Activated CD8-positive, alpha-beta memory T cell treated with anti-CD3 and anti-CD28 coated beads, Interleukin-2, amount 10 ng/mL, durations not matched to agents 7 days and 5 days (primary cell): ENCODE measurements at regions not wholly inside any gene's neighbourhood (a gene's known extent, or its start where the extent isn't known, plus 50 kb on each side); places are given as distances from the start of the nearest gene placed in this dataset.

ENCODE experiments used
- ATAC-seq: fragments of 150-1000 bp; cut with Tn5 transposase; one replicate; pipeline ENCODE4 v1.10.0; 2021; ENCODE audit warnings: moderate library complexity
- CTCF ChIA-PET: fragments of 350-600 bp; sonication (Branson Sonifier 250); formaldehyde crosslinking; loops from one replicate; lab custom pipeline; 2021; ENCODE audit warnings: antibody characterized with exemption; lab: Charles Lee
- DNase-seq: peaks from one replicate; pipeline ENCODE4 v3.0.0-alpha.2; 2020
- H3K27ac Mint-ChIP-seq: one replicate; pipeline ENCODE4 v1.8.0; 2021; ENCODE audit warnings: mild to moderate bottlenecking, mixed read lengths
- H3K27me3 Mint-ChIP-seq: one replicate; pipeline ENCODE4 v1.8.0; 2021; ENCODE audit warnings: mixed read lengths
- H3K36me3 Mint-ChIP-seq: one replicate; pipeline ENCODE4 v1.8.0; 2021; ENCODE audit warnings: mild to moderate bottlenecking, mixed read lengths
- H3K4me1 Mint-ChIP-seq: one replicate; pipeline ENCODE4 v1.8.0; 2021; ENCODE audit warnings: mixed read lengths
- H3K4me3 Mint-ChIP-seq: one replicate; pipeline ENCODE4 v1.8.0; 2021; ENCODE audit warnings: mild to moderate bottlenecking, moderate library complexity, mixed read lengths
- H3K9me3 Mint-ChIP-seq: one replicate; pipeline ENCODE4 v1.8.0; 2022; ENCODE audit warnings: low read depth, mixed read lengths

GRCh38 chr6:125679128-125679527 lies 70.3 kb upstream of the HEY2 start:
- no peak for ATAC-seq
- Mint-ChIP-seq H3K27me3 (peaks cover 37% of the 10 kb centered on the region), H3K36me3 (no peaks in the 10 kb centered on the region), H3K27ac (no peak overlapping the region), H3K4me3 (no peak overlapping the region), H3K9me3 (no peaks in the 10 kb centered on the region), H3K4me1 (no peaks in the 10 kb centered on the region)
- CTCF ChIA-PET: interaction anchor here (0.7 kb wide), 1 partner anchor 17 kb away, joined by 3 read pairs; no protein-coding TSS in a partner anchor
- DNase-seq: no peak

GRCh38 chr6:125679651-125680050 lies 69.8 kb upstream of the HEY2 start:
- CTCF ChIA-PET: no interaction called here
- ATAC-seq: no peak
- no peaks in the 10 kb centered on the region for H3K9me3 Mint-ChIP-seq
- H3K27ac Mint-ChIP-seq: no peak overlapping the region
- no peak for DNase-seq
- no peaks in the 10 kb centered on the region for H3K36me3 Mint-ChIP-seq
- no peak overlapping the region for H3K4me3 Mint-ChIP-seq
- peaks cover 34% of the 10 kb centered on the region for H3K27me3 Mint-ChIP-seq
- H3K4me1 Mint-ChIP-seq: no peaks in the 10 kb centered on the region

GRCh38 chr6:125682939-125683338 lies 66.5 kb upstream of the HEY2 start:
- Mint-ChIP-seq H3K27me3 (peaks cover 47% of the 10 kb centered on the region), H3K27ac (no peak overlapping the region), H3K4me1 (no peaks in the 10 kb centered on the region), H3K9me3 (no peaks in the 10 kb centered on the region), H3K4me3 (no peak overlapping the region), H3K36me3 (no peaks in the 10 kb centered on the region)
- DNase-seq (no peak), ATAC-seq (no peak)
- CTCF ChIA-PET: no interaction called here

GRCh38 chr6:125688138-125688537 lies 61.3 kb upstream of the HEY2 start:
- no peaks in the 10 kb centered on the region for H3K9me3 Mint-ChIP-seq
- no peak for DNase-seq
- no peak for ATAC-seq
- no peak overlapping the region for H3K27ac Mint-ChIP-seq
- H3K4me3 Mint-ChIP-seq: no peak overlapping the region
- no peaks in the 10 kb centered on the region for H3K36me3 Mint-ChIP-seq
- H3K27me3 Mint-ChIP-seq: peaks cover 52% of the 10 kb centered on the region
- no peaks in the 10 kb centered on the region for H3K4me1 Mint-ChIP-seq
- CTCF ChIA-PET: no interaction called here

GRCh38 chr6:125693480-125693879 lies 56.0 kb upstream of the HEY2 start:
- no peak for DNase-seq
- Mint-ChIP-seq H3K9me3 (no peaks in the 10 kb centered on the region), H3K27ac (no peak overlapping the region), H3K36me3 (no peaks in the 10 kb centered on the region), H3K4me3 (no peak overlapping the region), H3K4me1 (no peaks in the 10 kb centered on the region), H3K27me3 (peaks cover 45% of the 10 kb centered on the region)
- no peak for ATAC-seq
- CTCF ChIA-PET: no interaction called here

DNA sequence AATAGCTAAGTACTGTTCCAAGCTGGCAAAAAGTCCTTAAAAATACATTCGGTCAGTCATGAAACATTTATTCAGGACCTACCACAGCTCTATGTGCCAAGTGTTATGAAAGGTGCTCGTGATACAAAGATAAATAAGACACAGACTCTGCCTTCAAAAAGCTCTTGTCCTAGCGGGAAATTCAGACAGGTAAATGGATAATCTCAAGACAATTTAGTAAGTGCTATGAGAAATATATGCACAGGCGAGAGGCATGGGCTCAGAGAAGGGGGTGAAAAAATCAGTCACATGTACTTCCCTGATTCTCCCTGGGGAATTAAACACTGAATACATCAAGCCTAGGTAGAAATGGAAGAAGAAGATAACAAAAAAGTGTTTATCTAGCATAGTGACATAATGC lies 49.8 kb upstream of the HEY2 start:
- H3K4me3 Mint-ChIP-seq: no peak overlapping the region
- H3K9me3 Mint-ChIP-seq: no peaks in the 10 kb centered on the region
- DNase-seq: no peak
- ATAC-seq: no peak
- no peak overlapping the region for H3K27ac Mint-ChIP-seq
- H3K4me1 Mint-ChIP-seq: no peaks in the 10 kb centered on the region
- H3K27me3 Mint-ChIP-seq: peaks cover 26% of the 10 kb centered on the region
- CTCF ChIA-PET: no interaction called here
- no peaks in the 10 kb centered on the region for H3K36me3 Mint-ChIP-seq
